A673 (cell line): ENCODE measurements at regions not wholly inside any gene's neighbourhood (a gene's known extent, or its start where the extent isn't known, plus 50 kb on each side); places are given as distances from the start of the nearest gene placed in this dataset.

ENCODE experiments used
- EZH2 ChIP-seq: fragments of 200-600 bp; sonication (generic); IDR thresholded peaks from 2 replicates; pipeline ENCODE4 v1.6.1; 2017; ENCODE audit warnings: borderline replicate concordance, low read depth, mild to moderate bottlenecking, mixed read lengths, antibody characterized with exemption, low read length; ENCODE audit not compliant: poor library complexity, severe bottlenecking
- TF ChIP-seq, protein P1 (sequence below): fragments of 300-800, 200-600 bp; sonication (generic); conservative IDR thresholded peaks from 2 replicates; pipeline ENCODE4 v1.5.1; 2017; ENCODE audit warnings: low read depth, mild to moderate bottlenecking, antibody characterized with exemption, low read length, moderate library complexity, mixed read lengths

- no peak for TF ChIP-seq EZH2
- TF ChIP-seq, protein P1, sequence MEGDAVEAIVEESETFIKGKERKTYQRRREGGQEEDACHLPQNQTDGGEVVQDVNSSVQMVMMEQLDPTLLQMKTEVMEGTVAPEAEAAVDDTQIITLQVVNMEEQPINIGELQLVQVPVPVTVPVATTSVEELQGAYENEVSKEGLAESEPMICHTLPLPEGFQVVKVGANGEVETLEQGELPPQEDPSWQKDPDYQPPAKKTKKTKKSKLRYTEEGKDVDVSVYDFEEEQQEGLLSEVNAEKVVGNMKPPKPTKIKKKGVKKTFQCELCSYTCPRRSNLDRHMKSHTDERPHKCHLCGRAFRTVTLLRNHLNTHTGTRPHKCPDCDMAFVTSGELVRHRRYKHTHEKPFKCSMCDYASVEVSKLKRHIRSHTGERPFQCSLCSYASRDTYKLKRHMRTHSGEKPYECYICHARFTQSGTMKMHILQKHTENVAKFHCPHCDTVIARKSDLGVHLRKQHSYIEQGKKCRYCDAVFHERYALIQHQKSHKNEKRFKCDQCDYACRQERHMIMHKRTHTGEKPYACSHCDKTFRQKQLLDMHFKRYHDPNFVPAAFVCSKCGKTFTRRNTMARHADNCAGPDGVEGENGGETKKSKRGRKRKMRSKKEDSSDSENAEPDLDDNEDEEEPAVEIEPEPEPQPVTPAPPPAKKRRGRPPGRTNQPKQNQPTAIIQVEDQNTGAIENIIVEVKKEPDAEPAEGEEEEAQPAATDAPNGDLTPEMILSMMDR, result 0 out of 2 replicates have a peak, but pooled peaks have one; percentile 22
Measured at GRCh38 chr13:24627946-24628345, 52.3 kb upstream of the ATP12A start.
